Calu3 (cell line): ENCODE measurements at regions not wholly inside any gene's neighbourhood (a gene's known extent, or its start where the extent isn't known, plus 50 kb on each side); places are given as distances from the start of the nearest gene placed in this dataset.
"Not testable (repeated sequence)": the region's sequence is repeated elsewhere in the genome, so short reads cannot be mapped to it uniquely, and the experiment has no call there.

Experiments used
- BruUV-seq: library from RNA; stranded (reverse); fragments of 400-500 nt; replicated peaks from 2 replicates; lab custom pipeline; 2021; lab: Mats Ljungman, UMichigan
- CTCF ChIA-PET: fragments of 300-600 bp; sonication (Branson Sonifier 250); formaldehyde crosslinking; loops from one replicate; lab custom pipeline; 2022; ENCODE audit warnings: antibody characterized with exemption; lab: Charles Lee
- DNase-seq: peaks from one replicate; pipeline ENCODE4 v3.0.0; 2022
- H3K27ac Mint-ChIP-seq: one replicate; pipeline ENCODE4 v1.8.0; 2022; ENCODE audit warnings: mixed read lengths; ENCODE audit not compliant: unreplicated experiment
- H3K27me3 Mint-ChIP-seq: one replicate; pipeline ENCODE4 v1.8.0; 2022; ENCODE audit warnings: mixed read lengths; ENCODE audit not compliant: unreplicated experiment
- H3K36me3 Mint-ChIP-seq: one replicate; pipeline ENCODE4 v1.8.0; 2022; ENCODE audit warnings: mild to moderate bottlenecking, moderate library complexity, mixed read lengths; ENCODE audit not compliant: insufficient read depth, unreplicated experiment
- H3K4me1 Mint-ChIP-seq: one replicate; pipeline ENCODE4 v1.8.0; 2022; ENCODE audit warnings: mild to moderate bottlenecking, low read depth, mixed read lengths; ENCODE audit not compliant: unreplicated experiment
- H3K4me3 Mint-ChIP-seq: one replicate; pipeline ENCODE4 v1.8.0; 2022; ENCODE audit warnings: mild to moderate bottlenecking, low read depth, moderate library complexity, mixed read lengths; ENCODE audit not compliant: unreplicated experiment
- H3K9me3 Mint-ChIP-seq: one replicate; pipeline ENCODE4 v1.8.0; 2022; ENCODE audit warnings: low read depth, mixed read lengths; ENCODE audit not compliant: unreplicated experiment
- CTCF ChIP-seq: fragments of 200-600 bp; IDR thresholded peaks from one replicate; pipeline ENCODE4 v1.8.0; 2022; ENCODE audit warnings: antibody characterized with exemption; ENCODE audit not compliant: unreplicated experiment
- intact Hi-C: fragments of 100-400 bp; cut with micrococcal nuclease; formaldehyde crosslinking; loops from one replicate; pipeline ENCODE4 v1.10.0; 2022; ENCODE audit not compliant: unreplicated experiment

- Mint-ChIP-seq H3K27ac (no peak overlapping the region), H3K36me3 (no peaks in the 10 kb centered on the region), H3K4me1 (no peaks in the 10 kb centered on the region), H3K4me3 (no peak overlapping the region), H3K27me3 (peaks cover 65% of the 10 kb centered on the region), H3K9me3 (peaks cover 3% of the 10 kb centered on the region)
- no peak for TF ChIP-seq CTCF
- BruUV-seq, result no TSS peak
- no peak for DNase-seq
- intact Hi-C loops, result no loop called here
- CTCF ChIA-PET, result no interaction called here
These were observed 56.0 kb upstream of the OSMR start for GRCh38 chr5:38789777-38790176.

- no peak overlapping the region for H3K4me3 Mint-ChIP-seq
- H3K9me3 Mint-ChIP-seq, result peaks cover 3% of the 10 kb centered on the region
- no peak for DNase-seq
- H3K27me3 Mint-ChIP-seq, result peaks cover 69% of the 10 kb centered on the region
- CTCF ChIA-PET, result no interaction called here
- no peak overlapping the region for H3K27ac Mint-ChIP-seq
- H3K36me3 Mint-ChIP-seq, result no peaks in the 10 kb centered on the region
- no peaks in the 10 kb centered on the region for H3K4me1 Mint-ChIP-seq
- intact Hi-C loops, result no loop called here
- no TSS peak for BruUV-seq
- TF ChIP-seq CTCF, result no peak
These were observed 55.5 kb upstream of the OSMR start for GRCh38 chr5:38790268-38790667.

- intact Hi-C loops, result no loop called here
- CTCF ChIA-PET, result no interaction called here
- peaks cover under 1% of the 10 kb centered on the region for H3K9me3 Mint-ChIP-seq
- H3K4me3 Mint-ChIP-seq, result no peak overlapping the region
- peaks cover 64% of the 10 kb centered on the region for H3K27me3 Mint-ChIP-seq
- no peaks in the 10 kb centered on the region for H3K4me1 Mint-ChIP-seq
- TF ChIP-seq CTCF, result no peak
- H3K36me3 Mint-ChIP-seq, result no peaks in the 10 kb centered on the region
- BruUV-seq, result no TSS peak
- H3K27ac Mint-ChIP-seq, result no peak overlapping the region
- no peak for DNase-seq
These were observed 54.9 kb upstream of the OSMR start for GRCh38 chr5:38790891-38791290.

- Mint-ChIP-seq H3K9me3 (no peaks in the 10 kb centered on the region), H3K36me3 (no peaks in the 10 kb centered on the region), H3K27ac (no peak overlapping the region), H3K27me3 (peaks cover 68% of the 10 kb centered on the region), H3K4me3 (no peak overlapping the region), H3K4me1 (no peaks in the 10 kb centered on the region)
- CTCF ChIA-PET, result interaction anchor here (1.4 kb wide), 1 partner anchor 17 kb away, joined by 3 read pairs; no protein-coding TSS in a partner anchor
- no TSS peak for BruUV-seq
- no peak for TF ChIP-seq CTCF
- DNase-seq, result no peak
- intact Hi-C loops, result no loop called here
These were observed 52.7 kb upstream of the OSMR start for GRCh38 chr5:38793099-38793498.

- BruUV-seq, H3K9me3 Mint-ChIP-seq, H3K4me3 Mint-ChIP-seq, intact Hi-C loops, H3K36me3 Mint-ChIP-seq, DNase-seq, H3K4me1 Mint-ChIP-seq, H3K27ac Mint-ChIP-seq: not testable (repeated sequence)
- H3K27me3 Mint-ChIP-seq, result peaks cover 70% of the 10 kb centered on the region
- CTCF ChIA-PET, result interaction anchor here (1.4 kb wide), 1 partner anchor 16 kb away, joined by 3 read pairs; no protein-coding TSS in a partner anchor
These were observed 51.8 kb upstream of the OSMR start for GRCh38 chr5:38794037-38794436.
